ENCODE measurements at regions not wholly inside any gene's neighbourhood (a gene's known extent, or its start where the extent isn't known, plus 50 kb on each side); places are given as distances from the start of the nearest gene placed in this dataset.

DNA sequence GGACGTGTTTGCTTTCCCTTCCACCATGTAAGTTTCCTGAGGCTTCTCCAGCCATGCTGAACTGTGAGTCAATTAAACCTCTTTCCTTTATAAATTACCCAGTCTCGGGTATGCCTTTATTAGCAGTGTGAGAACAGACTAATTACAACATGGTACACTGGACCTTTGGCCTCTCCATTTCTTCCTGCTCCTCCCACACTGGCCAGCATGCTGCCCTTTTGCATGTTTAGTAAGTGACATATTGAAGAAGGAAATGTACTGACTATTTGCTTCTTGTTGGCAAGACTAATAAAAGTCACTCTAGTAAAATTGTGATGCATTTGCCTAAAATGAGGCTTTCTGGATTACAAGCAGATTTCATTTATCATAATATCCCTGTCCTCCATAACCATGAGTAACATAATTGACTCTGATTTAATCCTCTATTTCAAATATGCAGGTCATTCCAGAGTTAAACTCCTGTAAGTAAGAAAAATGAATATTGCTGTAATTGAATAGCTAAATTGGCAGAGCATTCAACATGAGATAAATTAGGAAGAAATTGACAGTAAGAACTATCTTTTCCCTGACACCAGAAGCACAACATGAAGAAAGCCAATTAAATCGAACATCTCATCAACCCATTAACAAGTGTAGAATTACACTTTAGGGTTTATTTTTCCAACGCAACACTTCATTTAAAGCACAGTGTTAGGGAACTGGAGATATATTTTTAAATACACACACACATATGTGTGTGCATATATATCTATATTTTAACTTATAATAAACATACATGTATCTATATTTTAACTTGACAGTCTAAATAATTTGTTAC, 427.8 kb upstream of the ZP4 start:
- peak; percentile 6 for DNase-seq (ENCODE audit: low spot score)

DNA sequence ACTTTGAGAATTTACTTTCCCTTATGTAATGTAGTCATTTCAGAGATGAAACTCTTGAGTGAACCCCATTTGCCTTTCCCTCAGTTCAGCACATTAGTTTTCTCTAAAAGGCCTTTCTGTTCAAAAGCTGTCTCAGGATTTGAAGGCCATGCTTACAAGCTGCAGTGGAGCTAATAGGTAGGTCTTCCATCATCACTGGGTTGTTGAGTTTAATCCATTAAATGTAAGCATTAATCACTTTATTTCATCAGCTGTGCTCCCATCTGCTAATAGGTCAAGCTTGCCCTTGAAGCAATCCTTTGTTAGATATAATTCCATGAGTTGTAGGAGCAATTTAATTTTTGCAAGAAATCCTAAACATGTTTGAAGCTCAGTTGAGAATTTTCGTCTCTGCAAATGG, 422.2 kb upstream of the ZP4 start:
- no peak for DNase-seq (ENCODE audit: low spot score)

DNA sequence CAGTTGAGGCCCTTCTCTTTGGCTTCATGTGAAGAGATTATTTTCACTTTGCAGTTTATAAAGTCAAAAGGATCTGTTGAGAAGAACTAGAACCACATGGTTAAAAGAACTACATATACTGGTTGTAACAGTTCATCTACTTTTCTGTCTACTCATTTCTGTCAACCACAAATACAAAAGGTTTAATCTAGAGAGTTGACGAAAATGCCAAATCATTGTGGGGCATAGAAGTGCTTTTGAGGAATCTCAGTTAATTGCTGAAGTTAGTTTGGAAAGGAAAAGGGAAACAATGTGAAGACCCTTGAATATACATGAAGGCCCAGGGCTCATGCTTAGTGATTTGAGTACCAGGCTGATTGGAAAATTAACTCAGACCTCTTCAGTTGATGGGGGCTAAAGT, 415.7 kb upstream of the ZP4 start:
- no peak for DNase-seq (ENCODE audit: low spot score)

DNA sequence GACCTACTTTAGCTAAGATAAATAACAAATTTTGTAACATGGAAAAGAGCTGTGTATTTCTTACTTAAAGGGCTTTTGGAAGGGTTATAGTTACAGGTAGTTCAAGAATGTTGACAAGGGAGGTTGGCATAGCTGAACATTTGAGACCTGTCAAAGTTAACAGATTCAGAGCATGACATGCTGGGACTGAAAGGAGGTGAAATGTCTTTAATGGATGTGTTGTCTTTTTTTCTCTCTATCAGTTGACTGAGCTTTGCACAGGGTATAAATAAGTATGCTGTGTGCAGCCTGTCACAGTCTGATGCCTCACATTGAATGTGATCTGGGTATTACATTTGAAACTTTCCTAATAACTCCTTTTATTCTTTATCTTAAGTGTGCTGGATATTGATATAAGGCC, 411.9 kb upstream of the ZP4 start:
- DNase-seq (ENCODE audit: low spot score) = no peak

DNA sequence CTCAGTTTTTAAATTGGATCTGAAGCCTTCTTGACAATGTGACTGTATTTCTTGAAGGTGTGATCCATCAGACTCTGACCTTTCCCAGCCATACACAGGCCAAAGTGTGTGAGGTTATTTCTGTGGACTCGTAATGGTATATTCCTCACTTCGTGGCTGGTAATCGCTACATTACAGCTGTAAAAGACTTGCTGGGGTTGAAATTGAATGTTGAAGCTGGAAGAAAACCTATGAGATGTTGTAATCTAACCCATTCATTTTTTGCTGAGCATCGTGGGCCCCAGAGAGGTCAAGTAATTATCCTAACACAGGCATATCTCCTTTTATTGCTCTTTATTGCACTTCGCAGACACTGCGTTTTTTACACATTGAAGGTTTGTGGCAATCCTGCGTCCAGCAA, 405.6 kb upstream of the ZP4 start:
- DNase-seq (ENCODE audit: low spot score) = no peak

DNA sequence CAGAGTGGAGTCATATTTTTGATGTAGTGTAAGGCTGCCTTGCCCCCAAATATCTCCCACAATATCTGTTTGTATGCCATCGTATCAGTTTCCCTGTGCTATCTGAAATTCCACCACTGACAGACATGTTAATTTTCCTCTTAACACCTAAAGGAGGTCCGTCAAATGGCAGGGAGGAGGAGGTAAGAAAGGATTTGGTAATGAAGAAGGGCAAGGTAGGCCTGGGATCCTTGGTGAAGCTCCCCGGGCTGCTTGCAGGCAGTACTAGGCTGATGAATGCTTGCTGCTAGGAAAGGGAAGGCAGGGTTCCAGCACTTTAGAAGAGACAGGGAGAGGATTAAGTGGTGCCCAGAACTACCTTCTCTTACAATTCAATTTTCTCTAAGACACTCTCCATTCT, 402.4 kb upstream of the ZP4 start:
- no peak for DNase-seq (ENCODE audit: low spot score)

DNA sequence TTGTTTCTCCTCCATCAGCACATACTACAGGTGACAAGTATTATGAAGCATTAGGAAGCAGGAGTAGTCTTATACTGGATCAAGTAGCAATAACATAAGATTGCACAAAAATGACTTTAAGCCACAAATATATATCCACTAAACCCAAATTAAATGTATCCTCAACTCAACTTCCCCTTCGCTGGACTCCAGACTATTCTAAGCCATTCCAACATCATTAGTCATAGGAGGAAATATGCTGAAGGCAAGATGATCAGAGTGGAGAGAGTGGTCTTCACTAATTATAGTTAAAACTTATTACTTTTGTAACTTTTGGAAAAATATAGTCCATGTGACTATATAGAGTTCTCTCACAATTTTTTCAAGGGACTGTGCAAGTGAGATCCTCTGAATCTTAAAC, 390.7 kb upstream of the ZP4 start:
- no peak for DNase-seq (ENCODE audit: low spot score)

DNA sequence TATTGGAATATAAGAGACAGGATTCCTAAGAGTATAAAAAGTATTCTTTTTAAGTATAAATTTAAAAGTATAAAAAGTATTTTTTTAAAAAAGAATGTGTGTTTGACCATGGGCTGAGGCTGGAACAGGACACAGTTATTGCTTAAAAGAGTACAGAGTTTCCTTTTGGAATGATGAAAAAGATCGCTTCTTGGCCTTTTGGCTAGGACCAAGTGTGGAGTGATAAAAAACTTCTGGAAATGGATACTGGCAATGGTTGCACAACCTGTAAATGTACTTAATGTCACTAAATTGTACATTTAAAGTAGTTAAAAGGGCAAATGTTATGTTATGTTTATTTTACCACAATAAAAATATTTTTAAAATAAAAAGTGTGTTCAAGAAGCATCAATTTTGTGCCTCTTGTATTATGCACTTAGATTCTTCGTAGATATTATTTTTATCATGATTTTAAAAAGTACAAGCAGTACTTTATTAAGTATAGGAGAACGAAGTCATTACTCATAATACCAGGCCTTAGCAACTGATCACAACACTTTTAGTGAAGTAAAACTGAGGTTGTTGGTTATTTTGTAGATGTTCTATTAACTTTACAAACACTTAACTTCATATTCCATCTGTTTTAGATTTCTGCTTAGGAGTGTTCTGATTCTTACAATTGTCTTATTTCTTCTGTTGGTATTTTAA, 389.1 kb upstream of the ZP4 start:
- no peak for DNase-seq (ENCODE audit: low spot score)

DNA sequence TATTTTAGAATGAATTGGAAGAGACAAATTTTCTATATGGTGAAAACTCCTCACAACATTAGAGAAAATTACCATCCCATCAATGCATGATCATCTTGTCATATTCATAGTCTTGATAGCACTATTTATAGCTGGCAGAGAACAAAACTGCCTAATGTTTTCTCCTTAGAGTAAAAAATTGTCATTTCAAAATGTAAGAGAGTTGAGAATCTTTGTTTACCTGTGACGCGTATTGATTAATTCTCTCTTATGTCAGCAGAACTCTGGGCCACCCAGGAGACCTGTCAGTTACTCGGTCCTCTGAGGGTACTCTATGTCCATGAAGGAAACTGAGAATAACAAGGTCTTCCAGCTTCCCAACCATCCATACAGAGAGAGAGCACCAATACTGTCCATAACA, 381.4 kb upstream of the ZP4 start:
- DNase-seq (ENCODE audit: low spot score) = no peak

DNA sequence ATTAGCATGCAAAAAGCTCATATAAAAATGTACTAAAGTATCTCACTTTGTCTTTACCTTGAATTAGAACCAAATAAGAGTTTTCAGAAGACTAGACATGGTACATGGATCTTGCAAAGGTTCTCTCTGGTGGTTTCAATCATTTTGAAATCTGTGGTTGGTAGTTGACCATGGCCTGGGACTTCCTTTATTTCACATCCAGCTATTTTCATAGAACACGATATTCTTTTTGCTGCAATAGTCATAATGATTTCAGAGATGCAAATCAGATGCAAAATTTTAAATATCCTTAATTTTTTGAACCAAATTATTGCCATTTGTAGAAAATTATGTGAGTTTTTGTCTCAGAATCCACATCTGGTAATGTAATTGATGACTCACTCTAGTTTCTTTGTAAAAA, 375.1 kb upstream of the ZP4 start:
- no peak for DNase-seq (ENCODE audit: low spot score)

DNA sequence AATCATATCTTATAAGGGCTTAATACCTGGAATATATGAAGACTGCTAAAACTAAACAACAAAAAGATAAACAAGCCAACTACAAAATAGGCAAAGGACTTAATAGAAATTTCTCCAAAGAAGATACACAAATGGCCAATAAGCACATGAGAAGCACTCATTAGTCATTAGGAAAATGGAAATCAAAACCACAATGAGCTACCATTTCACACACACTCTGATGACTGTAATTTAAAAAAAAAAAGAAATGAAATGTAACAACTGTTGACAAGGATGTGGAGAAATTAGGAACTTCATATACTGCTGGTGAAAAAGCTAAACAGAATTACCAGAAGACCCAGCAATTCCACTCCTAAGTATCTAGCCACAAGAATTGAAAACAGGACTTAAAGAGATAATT, 374.2 kb upstream of the ZP4 start:
- DNase-seq (ENCODE audit: low spot score) = no peak

DNA sequence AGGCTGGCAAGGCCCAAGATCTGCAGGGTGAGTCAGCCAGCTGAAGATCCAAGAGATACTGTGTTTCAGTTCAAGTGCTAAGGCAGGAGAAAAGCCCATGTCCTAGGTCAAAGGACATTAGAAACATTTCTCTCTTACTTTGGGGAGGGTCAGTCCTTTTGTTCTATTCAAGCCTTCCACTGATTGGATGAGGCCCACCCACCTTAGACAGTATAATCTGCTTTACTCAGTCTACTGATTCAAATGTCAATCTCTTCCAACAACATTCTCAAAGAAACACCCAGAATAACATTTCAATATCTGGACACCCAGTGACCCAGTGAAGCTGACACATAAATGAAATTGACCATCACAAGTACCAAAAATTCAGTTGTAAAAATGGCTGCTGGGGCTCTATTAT, 367.8 kb upstream of the ZP4 start:
- DNase-seq (ENCODE audit: low spot score) = no peak

DNA sequence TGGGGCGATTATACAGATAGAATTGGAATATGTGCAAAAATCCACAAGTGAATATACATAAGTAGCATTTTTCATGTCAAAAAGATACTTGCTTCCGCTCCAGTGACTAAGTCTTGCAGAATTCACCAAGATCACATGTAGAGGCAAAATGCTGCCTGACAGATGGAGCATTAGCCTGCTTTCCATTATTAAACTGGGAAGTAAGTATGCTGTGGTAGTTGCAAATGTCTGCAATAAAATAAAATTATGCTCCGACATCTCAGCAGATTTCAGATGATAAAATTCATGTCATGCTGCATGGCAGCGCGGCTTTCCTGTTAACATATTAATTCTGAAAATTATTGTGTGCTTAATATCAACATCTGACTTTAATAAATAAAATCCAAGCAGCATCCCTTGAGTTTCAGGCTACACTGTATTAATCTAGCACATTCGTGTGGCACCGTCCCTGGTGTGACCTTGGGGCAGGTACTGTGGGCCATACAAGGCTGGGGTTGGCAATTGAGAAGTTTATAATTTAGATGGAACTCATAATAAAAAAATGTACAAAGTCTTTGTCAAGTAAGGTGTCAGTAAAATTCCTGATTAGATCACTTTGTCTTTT, 366.4 kb upstream of the ZP4 start:
- no peak for DNase-seq (ENCODE audit: low spot score)

DNA sequence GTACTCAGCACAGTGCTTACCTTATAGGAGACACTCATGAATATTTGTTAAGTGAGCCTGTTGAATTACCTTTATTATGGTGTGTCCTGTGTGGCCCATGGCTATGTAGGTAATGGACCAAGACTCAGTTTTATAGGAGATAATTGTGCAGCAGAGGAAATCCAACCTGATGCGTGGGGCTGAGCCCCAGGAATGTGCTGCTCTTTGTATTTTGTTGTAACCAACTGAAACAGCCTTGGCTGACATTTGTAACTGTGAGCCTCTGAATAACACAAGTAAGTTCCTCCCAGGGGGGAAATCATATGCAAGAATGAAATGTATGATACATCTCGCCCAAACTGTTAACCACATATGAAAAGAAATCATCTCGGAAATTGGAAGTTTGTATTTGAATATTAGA, 364.2 kb upstream of the ZP4 start:
- no peak for DNase-seq (ENCODE audit: low spot score)

DNA sequence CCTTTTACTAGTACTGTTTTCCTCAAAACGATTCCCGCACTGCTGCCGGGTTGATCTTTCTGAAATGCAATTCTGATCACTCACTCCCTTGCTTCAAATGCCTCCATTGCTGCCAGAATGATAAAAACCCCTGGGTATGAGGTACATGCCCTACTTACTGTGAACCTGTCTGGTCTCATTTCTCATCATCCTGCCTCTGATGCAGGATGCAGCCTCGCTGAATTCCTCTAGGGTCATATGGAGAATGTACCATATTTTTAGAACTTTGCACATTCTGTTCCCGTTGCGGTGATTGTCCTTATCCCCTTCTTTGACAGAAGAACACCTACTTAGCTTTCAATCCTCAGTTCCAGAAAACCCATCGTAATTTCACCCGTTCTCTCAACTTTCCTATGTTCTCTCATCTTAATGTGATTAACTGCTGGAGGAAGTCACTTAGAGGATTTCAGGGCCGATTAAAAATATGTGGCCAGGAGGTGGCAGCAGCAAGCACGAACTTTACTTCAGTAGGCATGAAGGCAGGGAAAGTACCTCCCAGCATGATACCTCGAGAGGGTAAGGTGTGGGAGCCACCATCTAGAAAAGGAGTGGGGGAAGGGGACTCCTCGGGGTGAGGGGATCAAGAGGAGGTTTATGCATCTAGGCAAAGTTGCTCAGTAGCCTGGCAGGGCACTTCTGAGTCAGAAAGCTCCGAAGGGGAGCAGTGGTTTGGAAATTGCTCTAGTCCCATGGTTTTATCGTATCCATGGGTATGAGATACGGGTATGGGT, 361.5 kb upstream of the ZP4 start:
- peak; percentile 61 for DNase-seq (ENCODE audit: low spot score)

DNA sequence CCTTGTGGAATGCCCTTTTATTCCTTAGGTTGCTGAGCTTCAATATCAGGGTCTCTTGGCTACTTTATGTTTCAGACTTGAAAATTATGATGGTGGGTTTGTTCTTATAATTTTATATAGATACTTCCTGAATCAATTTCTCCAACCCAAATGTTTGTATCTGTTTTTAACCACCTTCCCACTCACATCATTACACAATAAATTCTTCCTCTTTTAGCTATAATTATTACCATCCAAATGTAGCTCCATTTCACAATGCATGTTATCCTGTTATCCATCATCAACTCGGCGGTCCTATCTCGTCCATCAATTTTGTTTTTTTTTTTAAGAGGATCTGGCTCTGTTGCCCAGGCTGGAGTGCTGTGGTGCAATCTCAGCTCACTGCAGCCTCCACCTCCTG, 357.6 kb upstream of the ZP4 start:
- no peak for DNase-seq (ENCODE audit: low spot score)

DNA sequence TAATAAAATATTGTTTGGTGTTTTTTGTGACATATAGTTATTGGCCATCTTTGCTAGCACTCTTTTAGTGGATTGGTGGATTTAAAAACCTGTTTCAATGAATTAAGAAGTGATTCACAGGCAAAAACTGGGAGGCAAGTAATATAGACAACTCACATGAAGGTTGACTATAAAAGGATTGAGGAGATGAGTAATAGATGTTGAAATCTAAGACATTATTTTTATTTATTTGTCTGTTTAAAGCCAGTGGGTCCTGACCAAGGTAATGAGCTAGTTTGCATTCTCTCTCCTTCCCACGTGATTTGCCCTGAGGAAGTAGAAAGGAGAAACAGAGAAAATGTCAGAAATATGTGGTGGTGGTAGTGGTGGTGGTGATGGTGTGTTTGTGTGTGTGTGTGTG, 351.5 kb upstream of the ZP4 start:
- DNase-seq (ENCODE audit: low spot score) = no peak

DNA sequence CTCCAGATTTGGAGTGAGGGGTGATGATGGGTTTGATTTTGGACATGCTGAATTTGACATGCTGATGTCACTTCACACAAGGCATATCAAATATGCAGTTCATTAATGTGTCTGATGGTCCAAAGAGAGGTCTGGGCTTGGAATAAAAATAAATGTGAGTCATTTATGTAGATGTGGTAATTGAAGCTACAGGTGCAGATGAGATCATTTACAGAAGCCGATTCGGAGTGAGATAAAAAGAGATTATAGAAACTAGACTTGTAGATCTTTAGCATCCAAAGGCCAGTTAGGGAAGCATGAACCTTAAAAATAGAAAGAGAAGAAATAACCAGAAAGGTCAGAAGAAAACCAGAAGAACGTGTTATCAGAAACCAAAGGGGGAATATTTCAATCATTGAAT, 350.9 kb upstream of the ZP4 start:
- DNase-seq (ENCODE audit: low spot score) = no peak

DNA sequence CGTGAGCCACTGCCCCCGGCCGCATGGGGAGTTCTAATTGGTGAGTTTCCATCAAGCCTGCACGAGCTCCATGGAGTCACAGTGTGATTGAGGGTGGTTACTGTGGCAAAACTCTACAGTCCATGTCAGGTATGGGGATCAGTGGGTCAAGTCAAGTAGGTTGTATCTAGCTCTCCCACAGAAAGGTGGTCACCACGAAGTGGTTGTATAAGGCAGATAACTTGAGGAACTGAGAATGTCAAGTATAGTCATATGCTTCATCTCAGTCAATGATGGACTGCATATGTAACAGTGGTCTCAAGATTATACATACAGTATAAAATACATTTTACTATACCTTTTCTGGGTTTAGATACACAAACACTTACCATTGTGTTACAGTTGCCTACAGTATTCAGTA, 348.6 kb upstream of the ZP4 start:
- DNase-seq (ENCODE audit: low spot score) = no peak

DNA sequence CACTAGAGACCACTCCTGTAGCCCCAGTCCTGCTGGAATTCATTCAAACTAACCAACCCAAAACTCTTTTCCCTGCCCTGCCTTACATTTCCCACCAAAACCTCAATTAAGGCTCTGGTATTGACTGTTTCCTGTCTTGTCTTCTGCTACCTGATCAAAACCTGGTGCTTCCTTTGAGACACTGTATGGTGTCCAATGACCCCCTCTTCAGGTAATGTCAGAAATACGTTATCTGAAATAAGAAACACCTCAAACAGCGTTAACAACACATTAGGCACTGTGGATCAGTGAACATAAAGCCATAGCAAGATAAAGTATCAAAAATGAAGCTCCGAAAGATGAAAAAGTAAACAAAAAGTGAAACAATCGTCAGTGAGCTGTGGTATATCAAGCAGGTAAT, 343.2 kb upstream of the ZP4 start:
- DNase-seq (ENCODE audit: low spot score) = no peak

DNA sequence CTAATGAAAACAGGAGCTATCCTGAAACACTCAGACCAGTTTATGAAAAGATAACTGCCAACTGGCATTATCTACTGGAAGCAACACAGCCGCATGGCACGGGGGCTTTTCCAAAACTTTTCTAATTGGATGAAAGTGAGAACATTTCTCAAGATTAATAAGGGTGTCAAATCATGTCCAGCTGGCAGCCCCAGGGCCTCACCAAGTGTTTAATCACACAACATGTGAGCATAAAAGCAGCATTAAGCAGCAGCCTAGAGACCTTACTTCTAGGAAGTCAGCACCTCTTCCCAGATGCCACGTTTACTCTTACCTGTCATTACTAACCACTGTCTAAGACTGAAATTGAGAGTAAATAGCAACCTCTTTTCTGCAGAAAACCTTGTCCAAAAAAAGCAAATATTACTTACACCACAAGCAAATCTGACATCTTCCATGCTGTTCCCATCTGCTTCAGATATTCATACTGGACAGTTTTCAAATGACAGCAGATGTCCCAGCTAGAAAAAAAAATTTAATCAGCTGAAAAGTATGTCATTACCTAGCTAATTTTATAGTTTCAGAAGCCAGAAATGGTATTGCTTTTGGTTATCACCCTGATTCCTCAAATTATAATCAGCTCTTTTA, 341.5 kb upstream of the ZP4 start:
- no peak for DNase-seq (ENCODE audit: low spot score)

DNA sequence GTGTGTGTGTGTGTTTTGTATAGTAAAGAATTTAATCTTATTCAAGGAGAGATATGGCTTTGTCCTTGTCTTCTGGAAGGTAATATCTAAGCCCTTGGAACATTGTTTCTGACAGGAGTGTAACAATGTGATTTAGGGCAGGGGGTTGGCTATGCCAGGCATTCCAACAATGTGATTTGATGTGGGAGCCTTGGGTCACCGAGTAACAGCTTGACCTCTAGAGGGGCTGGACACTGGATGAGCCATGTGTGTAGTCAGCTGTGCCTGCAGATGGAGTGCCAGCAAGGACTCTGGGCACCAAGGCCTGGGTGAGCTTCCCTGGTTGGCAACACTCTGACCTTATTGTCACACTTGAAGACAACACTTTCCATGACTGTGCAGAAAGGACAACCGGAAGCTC, 336.1 kb upstream of the ZP4 start:
- DNase-seq (ENCODE audit: low spot score) = no peak

All from SK-N-DZ (cell line).